ENCODE measurements at regions not wholly inside any gene's neighbourhood (a gene's known extent, or its start where the extent isn't known, plus 50 kb on each side); places are given as distances from the start of the nearest gene placed in this dataset.

GRCh38 chr3:182728238-182728637 is 65.1 kb upstream of the ATP11B start:
- Histone ChIP-seq H3K4me1 (ENCODE audit: control insufficient read depth in 4 of 4, insufficient read depth in 4 of 4, low read length in 3 of 4) (peaks cover 0 to 12% (median 4%) of the 10 kb centered on the region in 4 donors), H3K36me3 (ENCODE audit: control insufficient read depth in 4 of 4, insufficient read depth in 3 of 4, low read depth in 1 of 4, low read length in 3 of 4) (no peaks in the 10 kb centered on the region), H3K27me3 (ENCODE audit: control insufficient read depth in 4 of 4, insufficient read depth in 4 of 4, low read length in 3 of 4) (no peaks in the 10 kb centered on the region), H3K27ac (ENCODE audit: low read depth in 1 of 2, low read length in 2 of 2) (no peak overlapping the region), H3K9me3 (ENCODE audit: control insufficient read depth in 4 of 4, low read length in 3 of 4) (no peaks in the 10 kb centered on the region), H3K9ac (ENCODE audit: low read depth in 1 of 2, low read length in 2 of 2) (no peak overlapping the region), H3K4me3 (ENCODE audit: low read depth in 1 of 3, low read length in 3 of 3) (no peak overlapping the region)
- 94% methylated on average over 3 of the region's 3 CpGs for WGBS
- no peak for TF ChIP-seq FOXA1 (IDR thresholded peaks at IDR 0.05)
- no peak for TF ChIP-seq HNF4G (IDR thresholded peaks at IDR 0.05)
- TF ChIP-seq YY1 (IDR thresholded peaks at IDR 0.05), result no peak
- no peak for TF ChIP-seq FOXA2 (IDR thresholded peaks at IDR 0.05)
- TF ChIP-seq SP1 (IDR thresholded peaks at IDR 0.05), result no peak
- TF ChIP-seq, protein P1, sequence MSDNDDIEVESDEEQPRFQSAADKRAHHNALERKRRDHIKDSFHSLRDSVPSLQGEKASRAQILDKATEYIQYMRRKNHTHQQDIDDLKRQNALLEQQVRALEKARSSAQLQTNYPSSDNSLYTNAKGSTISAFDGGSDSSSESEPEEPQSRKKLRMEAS (IDR thresholded peaks at IDR 0.05), result no peak
- no peak for TF ChIP-seq CTCF (IDR thresholded peaks at IDR 0.05; ENCODE audit: low read depth, low read length, missing input control)
- TF ChIP-seq GABPA (IDR thresholded peaks at IDR 0.05 in 1 of 2, conservative IDR thresholded peaks at IDR 0.05 in 1 of 2), result no peak
- TF ChIP-seq REST (IDR thresholded peaks at IDR 0.05), result no peak
- no peak for TF ChIP-seq TAF1 (conservative IDR thresholded peaks at IDR 0.05)
- TF ChIP-seq EGR1 (IDR thresholded peaks at IDR 0.05; ENCODE audit: low read depth in 2 of 2), result no peak
- TF ChIP-seq RXRA (IDR thresholded peaks at IDR 0.05), result no peak
- TF ChIP-seq HNF4A (conservative IDR thresholded peaks at IDR 0.05), result no peak
- no peak for TF ChIP-seq RAD21 (IDR thresholded peaks at IDR 0.05)
- TF ChIP-seq, protein P2, sequence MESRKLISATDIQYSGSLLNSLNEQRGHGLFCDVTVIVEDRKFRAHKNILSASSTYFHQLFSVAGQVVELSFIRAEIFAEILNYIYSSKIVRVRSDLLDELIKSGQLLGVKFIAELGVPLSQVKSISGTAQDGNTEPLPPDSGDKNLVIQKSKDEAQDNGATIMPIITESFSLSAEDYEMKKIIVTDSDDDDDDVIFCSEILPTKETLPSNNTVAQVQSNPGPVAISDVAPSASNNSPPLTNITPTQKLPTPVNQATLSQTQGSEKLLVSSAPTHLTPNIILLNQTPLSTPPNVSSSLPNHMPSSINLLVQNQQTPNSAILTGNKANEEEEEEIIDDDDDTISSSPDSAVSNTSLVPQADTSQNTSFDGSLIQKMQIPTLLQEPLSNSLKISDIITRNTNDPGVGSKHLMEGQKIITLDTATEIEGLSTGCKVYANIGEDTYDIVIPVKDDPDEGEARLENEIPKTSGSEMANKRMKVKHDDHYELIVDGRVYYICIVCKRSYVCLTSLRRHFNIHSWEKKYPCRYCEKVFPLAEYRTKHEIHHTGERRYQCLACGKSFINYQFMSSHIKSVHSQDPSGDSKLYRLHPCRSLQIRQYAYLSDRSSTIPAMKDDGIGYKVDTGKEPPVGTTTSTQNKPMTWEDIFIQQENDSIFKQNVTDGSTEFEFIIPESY (IDR thresholded peaks at IDR 0.05), result no peak
- TF ChIP-seq, protein P3, sequence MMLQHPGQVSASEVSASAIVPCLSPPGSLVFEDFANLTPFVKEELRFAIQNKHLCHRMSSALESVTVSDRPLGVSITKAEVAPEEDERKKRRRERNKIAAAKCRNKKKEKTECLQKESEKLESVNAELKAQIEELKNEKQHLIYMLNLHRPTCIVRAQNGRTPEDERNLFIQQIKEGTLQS (IDR thresholded peaks at IDR 0.05), result no peak
- no peak for TF ChIP-seq NR2F2 (IDR thresholded peaks at IDR 0.05)
- no peak for DNase-seq (ENCODE audit: low spot score)
